ENCODE measurements at regions not wholly inside any gene's neighbourhood (a gene's known extent, or its start where the extent isn't known, plus 50 kb on each side); places are given as distances from the start of the nearest gene placed in this dataset.
"Not testable (repeated sequence)": the region's sequence is repeated elsewhere in the genome, so short reads cannot be mapped to it uniquely, and the experiment has no call there.

DNA sequence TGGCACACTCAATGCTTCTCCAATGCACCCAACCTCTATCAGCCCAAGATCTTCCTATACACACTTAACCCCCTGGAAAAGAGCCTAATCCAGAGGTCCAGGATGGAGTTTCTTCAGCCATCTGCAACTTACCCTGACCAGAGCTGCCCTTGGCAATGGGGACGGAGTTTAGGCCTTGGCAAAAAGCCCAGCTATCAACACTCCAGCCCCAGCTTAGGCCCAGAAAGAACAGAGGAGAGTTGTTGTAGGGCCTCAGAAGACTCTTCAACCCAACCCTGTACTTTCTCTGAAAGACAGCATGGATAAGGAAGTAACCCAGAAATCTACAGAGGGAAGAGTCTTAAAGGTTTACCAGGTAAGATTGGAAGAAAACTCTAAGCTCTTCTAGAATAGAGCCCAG is 219.3 kb upstream of the PELI2 start:
- no peak for DNase-seq (ENCODE audit: low spot score)

DNA sequence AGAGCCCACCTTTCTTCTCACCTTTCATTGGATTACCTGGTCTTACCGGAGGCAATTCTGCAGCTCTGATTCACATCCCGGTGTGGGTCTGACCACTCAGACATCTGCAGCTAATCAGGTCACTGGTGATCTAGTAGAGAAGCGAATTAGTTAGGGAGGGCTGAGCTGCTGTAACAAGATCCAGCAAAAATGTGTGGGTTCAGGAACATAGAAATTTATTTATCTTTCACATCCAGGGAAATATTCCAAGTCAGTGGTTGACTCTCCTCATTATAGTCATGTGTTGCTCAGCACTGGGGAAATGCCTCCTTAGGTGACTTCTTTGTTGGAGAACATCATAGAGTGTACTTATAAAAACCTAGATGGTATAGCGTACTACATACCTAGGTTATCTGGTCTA is 218.7 kb upstream of the PELI2 start:
- no peak for DNase-seq (ENCODE audit: low spot score)

DNA sequence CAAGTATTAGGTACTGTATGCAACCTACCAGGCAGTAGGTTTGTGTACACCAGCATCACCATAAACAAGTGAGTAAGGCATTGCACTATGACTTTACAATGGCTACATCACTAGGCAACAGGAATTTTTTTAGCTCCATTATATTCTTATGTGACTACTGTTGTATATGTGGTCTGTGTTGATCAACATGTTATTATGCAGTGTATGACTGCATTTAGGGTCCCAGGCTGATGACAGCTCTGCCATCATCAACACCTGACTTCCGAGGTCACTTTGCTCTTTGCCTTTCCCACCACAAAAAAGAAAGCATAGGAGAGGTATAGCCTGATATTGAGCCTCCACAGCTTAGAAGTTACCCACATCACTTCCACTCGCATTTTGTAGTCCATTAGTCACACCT is 217.5 kb upstream of the PELI2 start:
- DNase-seq (ENCODE audit: low spot score), result no peak

- DNase-seq (ENCODE audit: low spot score), result no peak
These were observed 216.9 kb upstream of the PELI2 start for GRCh38 chr14:55901291-55901690.

DNA sequence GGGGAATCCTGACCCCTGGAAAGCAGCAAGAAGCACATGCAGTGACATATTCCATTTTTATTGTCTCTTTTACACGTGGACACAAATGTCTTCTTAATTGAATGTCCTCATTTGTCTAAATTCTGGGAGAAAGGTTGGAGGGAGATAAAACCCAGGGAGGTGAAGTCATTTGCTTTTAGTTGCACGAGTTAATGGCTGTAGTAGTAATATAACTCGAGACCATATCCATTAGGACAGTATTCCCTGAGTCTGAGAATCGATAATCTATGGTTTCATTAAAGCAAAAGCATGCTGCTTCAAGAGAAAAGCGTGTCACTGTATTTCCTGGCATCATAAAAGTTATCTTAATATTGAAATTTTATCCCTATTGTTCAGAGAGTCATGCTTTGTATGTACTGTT is 216.0 kb upstream of the PELI2 start:
- DNase-seq (ENCODE audit: low spot score), result no peak

- DNase-seq (ENCODE audit: low spot score), result no peak
These were observed 214.1 kb upstream of the PELI2 start for GRCh38 chr14:55904086-55904485.

DNA sequence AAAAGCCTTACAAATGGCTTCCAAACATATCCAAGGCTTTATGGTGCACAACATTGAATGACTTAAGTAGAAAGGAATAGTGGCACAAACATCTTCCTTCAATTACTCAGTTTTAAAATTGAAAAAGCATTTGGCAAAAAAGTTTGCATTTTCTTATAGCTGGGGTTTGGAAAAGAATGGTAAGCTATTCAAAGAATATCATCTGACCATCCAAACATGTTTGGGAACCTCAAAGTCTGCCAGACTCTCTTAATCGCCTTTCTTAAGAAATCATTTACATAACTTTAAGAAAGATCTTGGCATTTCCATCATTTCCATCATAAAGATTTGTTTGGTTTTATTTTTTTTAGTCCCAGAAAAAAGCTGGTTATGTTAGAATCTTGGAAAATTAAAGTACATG is 210.1 kb upstream of the PELI2 start:
- DNase-seq (ENCODE audit: low spot score), result no peak

DNA sequence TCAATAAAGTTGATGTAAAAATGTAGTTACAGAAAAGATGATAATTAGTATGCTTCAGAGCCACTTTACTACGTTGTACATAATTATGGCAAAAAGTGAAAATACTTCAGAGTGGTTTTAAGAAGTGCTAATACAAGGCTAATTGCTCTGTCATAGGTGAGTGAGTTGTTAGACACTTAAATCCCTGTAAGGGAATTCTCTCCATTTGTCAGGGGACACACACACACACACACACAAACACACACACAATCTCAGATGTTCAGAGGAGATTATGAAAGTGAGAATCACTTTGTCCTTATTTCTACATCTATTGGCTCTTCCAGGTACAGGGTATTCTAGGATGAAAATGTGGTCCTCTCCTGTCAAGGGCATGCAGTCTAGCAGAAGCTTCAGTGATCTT is 208.3 kb upstream of the PELI2 start:
- no peak for DNase-seq (ENCODE audit: low spot score)

- DNase-seq (ENCODE audit: low spot score), result no peak
These were observed 207.5 kb upstream of the PELI2 start for GRCh38 chr14:55910601-55911243.

DNA sequence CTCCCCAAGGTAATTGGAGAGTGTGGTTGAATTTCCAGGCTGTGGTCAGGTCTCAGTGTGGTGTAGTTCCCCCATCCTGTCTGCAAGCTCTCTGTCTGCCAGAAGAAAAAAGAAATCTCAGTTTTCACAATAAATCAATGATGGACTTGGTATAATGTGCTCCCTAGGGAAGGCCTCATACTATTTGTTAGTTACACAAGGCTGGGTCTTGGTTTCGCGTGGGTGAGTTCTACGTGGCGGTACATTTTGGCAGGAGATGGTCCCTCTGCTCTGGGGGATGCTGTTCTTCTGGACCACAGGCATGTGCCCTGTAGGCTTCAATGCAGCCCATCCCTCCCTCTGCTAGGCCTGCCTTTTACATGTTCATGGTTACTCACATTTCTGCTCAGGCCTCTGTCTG is 206.4 kb upstream of the PELI2 start:
- DNase-seq (ENCODE audit: low spot score), result no peak

DNA sequence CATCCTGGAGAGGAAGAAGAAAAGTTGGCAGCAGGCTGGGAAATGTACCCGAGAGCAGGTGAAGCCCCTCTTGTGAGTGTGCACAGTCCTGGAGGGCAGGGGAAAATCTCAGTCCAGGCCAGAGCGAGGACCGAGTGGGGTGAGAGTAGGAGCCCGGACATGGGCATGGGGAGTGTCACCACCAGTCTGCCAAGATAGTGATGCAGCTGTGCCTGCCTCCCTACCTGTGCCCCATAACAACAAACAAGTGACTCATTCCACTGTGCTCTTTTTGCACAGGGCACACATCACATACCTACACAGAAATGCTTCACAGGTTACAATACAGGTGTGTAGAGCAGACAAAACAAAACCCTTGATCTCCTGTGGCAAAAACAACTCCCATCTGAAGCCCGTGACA is 205.9 kb upstream of the PELI2 start:
- no peak for DNase-seq (ENCODE audit: low spot score)

GRCh38 chr14:55913324-55914025 is 204.7 kb upstream of the PELI2 start:
- DNase-seq (ENCODE audit: low spot score), result no peak

- DNase-seq (ENCODE audit: low spot score), result no peak
These were observed 203.4 kb upstream of the PELI2 start for GRCh38 chr14:55914771-55915170.

DNA sequence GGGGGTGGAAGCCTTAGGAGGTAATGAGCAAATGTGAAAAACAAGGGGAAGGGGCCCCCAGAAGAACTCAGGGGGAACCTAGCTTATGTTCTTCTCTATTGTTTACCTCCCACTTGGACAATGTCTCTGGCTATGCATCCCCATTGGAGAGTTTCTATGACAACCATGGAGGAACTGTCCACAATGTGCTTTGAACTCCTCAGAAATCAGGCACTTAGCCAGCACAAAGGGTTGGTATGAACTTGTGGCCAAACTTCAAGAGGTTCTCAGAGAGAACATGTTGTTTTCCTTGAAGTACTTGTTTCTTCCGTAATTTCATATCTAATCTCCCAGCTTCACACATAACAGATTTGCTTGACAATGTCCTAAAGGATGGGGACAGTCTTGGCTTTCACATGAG is 202.8 kb upstream of the PELI2 start:
- no peak for DNase-seq (ENCODE audit: low spot score)

GRCh38 chr14:55919800-55920199 is 198.4 kb upstream of the PELI2 start:
- not testable (repeated sequence) for DNase-seq (ENCODE audit: low spot score)

GRCh38 chr14:55921511-55921910 is 196.7 kb upstream of the PELI2 start:
- DNase-seq (ENCODE audit: low spot score), result no peak

- DNase-seq (ENCODE audit: low spot score), result no peak
These were observed 192.2 kb upstream of the PELI2 start for GRCh38 chr14:55926007-55926406.

DNA sequence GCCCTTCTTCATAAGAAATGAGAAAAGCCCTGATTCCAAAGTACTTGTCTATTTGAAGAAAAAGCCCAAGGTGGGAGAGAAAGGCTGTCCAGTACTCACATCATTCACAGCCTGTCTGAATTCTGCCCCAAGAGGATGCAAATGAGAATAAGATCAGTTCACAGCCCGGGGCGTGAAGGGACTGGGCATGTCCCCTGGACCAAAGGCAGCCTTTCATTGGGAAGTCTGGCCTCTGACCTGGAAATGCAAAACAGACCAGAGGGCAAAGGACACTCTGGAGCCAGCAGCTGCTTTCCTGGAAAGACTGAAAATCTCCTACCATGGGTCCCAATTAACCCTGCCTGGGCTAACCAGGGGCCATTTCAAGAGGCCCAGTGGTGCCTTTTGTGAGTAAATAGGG is 191.2 kb upstream of the PELI2 start:
- no peak for DNase-seq (ENCODE audit: low spot score)

DNA sequence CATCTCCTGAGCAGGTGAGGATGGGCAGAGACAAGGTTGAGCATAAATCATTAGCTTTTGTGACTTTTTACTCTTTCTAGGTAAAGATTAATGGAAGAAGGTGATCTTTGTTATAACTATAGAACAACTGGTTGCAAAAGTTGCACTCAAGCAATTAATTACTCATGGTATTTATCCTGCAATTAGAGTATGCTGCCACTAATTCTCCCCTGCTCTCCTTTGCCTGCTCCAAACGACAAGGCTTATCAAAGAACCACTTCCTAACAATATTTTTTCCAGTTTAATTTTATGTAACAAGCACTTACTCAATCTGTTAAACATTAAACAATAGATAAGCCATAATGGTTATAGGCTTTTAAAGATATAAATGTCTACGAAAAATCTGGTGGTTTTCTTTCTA is 189.9 kb upstream of the PELI2 start:
- DNase-seq (ENCODE audit: low spot score), result no peak

- DNase-seq (ENCODE audit: low spot score), result no peak
These were observed 189.1 kb upstream of the PELI2 start for GRCh38 chr14:55929136-55929535.

DNA sequence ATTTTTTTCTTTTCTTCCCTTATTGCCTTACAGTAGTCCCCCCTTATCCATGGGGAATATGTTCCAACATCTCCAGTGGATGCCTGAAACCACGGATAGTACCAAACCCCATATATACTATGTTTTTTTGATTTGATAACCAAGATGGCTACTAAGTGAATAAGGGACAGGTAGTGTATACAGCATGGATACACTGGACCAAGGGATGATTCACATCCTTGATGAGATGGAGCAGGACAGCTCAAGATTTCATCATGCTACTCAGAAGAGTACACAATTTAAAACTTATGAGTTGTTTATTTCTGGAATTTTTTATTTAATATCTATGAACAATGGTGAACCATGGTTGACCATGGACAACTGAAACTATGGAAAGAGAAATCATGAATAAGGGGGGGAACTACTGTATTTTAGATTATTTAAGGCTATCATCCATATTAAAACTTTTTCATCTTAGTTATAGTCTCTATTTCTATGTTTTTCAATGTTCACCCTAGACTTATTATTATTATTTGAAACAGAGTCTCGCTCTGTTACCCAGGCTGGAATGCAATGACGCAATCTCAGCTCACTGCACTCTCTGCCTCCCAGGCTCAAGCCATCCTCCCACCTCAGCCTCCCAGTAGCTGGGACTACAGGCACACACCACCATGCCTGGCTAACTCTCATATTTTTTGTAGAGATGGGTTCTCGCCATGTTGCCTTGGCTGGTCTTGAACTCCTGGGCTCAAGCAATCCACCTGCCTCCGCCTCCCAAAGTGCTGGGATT is 188.0 kb upstream of the PELI2 start:
- DNase-seq (ENCODE audit: low spot score), result no peak

GRCh38 chr14:55936691-55937090 is 181.5 kb upstream of the PELI2 start:
- DNase-seq (ENCODE audit: low spot score), result no peak

DNA sequence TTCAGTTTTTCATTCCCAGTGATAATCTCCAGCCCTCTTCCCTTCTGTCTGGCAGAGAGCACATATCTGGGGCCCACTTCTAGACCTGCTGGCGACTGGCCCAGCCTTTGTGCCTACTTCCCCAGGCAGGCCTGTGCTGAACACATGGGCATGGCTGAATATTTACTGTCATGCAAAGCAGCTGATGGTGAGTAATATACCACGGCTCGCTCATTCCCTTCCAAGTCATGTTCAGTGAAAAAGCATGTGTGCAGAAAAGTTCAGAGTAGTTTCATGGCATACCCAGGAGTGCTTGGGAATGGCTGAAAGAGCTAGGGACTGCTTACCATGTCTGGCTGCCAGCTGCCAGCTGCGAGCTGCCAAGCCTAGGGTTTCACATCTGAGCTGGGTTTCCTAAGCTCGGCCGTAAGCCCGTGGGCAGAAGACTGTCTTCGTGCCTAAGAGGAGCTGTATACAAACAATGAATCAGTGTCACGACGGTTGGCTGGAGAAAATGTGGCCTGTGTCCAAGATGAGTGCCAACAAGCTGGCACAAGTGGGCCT is 179.9 kb upstream of the PELI2 start:
- no peak for DNase-seq (ENCODE audit: low spot score)

Measured in activated CD4-positive, alpha-beta T cell treated with anti-CD3 and anti-CD28 coated beads, Interleukin-2, Interleukin-4, amounts not matched to agents 100 ng/mL and 50 ng/mL, durations not matched to agents 16 hours and 8 hours (primary cell).